DMS153 treated with DMSO at 0.1 percent for 48 hours (cell line): ENCODE measurements at regions not wholly inside any gene's neighbourhood (a gene's known extent, or its start where the extent isn't known, plus 50 kb on each side); places are given as distances from the start of the nearest gene placed in this dataset.
"Not testable (repeated sequence)": the region's sequence is repeated elsewhere in the genome, so short reads cannot be mapped to it uniquely, and the experiment has no call there.

Experiments
- DNase-seq: peaks from one replicate; lab custom pipeline; 2025; ENCODE audit not compliant: unreplicated experiment; lab: John Stamatoyannopoulos, UW

DNA sequence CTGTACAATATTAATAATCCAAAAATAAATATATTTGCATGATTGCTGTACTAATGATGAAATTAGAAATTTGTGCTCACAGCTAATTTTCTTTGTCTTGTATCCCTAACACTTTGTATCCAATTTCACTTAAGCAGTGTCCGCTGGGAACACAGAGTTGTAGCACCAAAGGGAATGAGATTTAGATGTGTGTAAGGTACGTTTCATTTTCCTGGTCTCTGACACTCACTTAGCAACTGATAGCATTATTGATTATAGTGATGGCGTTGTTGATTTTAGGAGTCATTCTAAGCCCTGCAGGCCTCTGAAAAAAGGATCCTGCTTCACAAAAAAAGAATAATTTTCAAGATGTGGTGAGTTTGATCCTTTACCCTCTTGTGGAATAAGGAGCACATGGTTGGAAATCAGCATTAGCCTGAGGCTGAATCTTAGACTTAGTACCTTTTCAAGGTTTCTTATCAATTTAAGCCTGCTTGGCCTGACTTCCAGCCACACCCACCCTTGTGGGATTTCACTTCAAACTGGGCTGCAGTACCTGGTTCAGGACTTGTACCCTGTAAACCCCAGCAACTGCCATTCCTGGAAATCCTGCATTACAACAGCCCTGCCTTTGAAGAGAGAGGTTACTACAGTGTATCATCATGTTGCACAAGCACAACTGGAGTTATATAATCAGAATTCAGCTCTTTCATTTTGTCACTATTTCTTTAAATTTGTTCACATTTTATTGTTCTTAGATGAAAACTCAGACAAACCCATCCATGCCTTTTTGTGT is 116.2 kb downstream of the RND3 start:
- no peak for DNase-seq

- no peak for DNase-seq
These were observed 116.9 kb downstream of the RND3 start for GRCh38 chr2:150370561-150370960.

DNA sequence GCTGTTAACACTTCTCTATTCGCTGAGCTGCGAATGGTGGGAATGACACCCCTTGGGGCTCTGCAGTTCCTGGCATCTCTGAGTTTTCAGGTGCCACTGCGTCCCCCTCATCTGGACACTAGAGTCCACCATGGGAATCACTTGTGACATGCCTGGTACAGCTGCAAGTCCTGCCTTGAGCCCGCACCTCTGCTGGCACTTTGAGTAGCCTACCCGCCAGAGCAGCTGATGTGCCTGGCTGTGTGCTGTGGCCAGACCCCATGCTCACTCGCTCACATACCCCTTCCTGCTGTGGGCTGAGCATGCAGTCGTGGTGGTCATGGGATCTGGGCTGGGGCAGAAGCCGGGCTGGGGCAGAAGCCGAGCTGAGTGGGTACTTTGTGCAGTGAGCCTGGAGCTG is 117.6 kb downstream of the RND3 start:
- no peak for DNase-seq

GRCh38 chr2:150358468-150358807 is 129.0 kb downstream of the RND3 start:
- no peak for DNase-seq

DNA sequence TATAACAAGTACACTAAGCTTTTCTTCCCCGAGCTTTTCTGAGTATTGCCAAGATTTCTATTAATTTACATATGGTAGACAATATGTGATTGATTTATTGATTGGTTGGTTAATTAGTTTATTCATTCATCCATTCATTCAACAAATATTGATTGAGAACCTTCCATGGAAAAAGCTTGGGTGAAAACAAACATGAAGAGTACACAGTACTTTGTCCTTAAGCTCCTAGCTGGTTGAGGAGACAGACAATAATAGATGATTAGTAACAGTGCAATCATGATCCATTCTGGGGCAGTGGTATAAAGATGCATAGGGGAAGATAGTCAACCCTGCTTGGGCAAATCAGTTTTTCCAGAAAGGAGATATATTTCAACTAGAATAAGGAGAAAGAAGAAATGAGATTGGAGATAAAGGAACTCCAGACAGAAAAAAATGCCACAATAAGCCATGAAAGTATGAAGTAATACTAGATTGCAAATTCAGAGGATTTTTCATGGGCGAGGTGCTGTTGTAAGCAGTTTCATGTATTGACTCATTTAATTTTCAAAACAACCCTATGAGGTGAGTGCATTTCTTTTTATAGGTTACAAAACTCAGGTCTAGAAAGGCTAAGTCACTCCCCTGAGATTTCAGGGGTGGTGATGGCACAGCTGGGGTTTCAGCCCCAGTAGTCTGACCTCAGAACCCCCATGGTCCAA is 129.5 kb downstream of the RND3 start:
- DNase-seq, result no peak

GRCh38 chr2:150355440-150355839 is 132.0 kb downstream of the RND3 start:
- DNase-seq, result no peak

DNA sequence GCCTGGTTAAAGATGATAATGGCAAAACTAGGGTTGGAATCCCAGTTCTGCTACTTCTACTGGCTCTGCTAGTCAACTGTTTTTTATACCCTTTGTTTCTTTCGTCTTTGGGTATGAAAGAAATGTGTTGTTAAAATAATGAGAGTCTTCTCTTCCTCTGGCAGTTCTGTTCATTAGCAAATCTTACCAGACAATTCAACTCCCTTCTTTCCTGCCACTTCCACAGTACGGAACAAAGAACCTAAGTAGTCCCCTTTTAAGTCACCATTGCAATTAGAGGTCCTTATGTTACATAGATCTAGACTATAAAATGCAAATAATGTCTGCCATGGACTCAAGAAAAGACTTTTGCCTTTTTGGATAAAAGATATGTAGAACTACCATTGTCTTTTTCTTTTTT is 134.1 kb downstream of the RND3 start:
- DNase-seq, result no peak

DNA sequence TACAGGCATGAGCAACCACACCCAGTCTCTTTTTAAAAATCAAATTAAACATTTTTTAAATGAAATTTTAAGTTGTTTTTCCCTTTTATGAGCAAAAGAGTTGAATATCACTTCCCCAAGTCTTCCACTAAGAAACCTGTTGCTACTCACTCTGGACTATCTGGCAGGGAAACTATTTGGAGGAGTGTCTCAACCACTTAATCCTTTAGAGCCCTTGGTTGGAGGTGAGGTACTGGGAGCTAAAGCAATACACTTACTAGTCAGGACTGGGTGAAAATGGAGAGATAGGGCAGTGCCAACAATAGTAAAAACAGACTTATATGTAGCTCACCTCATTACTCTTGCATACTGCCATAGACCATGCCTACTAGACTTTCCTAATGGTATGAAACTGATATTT is 135.5 kb downstream of the RND3 start:
- DNase-seq, result no peak

DNA sequence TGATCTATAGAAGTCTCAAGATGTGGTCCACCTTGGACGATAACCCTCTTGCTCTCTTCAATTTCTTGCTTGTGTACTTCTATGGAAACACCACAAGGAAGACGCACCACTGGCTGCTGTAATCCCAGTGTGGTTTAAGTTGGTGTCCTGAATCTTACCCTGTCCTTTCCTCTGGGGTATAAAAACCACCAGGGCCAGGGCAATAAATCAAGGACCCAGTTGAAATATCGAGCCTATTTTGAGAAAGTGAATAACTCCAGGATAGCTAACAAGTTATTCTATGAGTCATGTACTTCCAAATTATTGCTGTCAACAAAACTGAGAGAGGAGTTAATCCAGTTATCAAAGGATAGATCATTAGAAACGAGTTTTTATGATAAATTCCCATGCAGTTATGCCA is 137.0 kb downstream of the RND3 start:
- no peak for DNase-seq

DNA sequence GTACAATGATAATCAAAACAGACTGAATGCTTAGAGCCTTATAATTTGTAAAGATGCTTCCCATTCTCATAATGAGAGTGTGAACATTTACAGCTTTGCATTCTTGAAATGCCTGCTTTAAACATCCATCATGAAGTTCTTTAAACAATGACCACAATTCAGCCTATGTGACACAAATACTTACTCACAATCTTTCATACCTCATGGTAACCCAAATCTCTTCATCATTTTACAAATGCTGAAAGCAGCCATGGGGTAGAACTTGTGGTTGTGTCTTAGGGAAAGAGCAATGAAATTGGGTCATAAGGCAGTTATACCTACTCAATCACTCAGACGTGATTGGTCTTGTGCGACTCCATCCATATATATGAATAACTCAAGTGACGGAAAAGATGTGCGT is 140.7 kb downstream of the RND3 start:
- DNase-seq, result no peak

- no peak for DNase-seq
These were observed 145.3 kb downstream of the RND3 start for GRCh38 chr2:150341982-150342680.

- DNase-seq, result no peak
These were observed 147.5 kb downstream of the RND3 start for GRCh38 chr2:150339951-150340350.

DNA sequence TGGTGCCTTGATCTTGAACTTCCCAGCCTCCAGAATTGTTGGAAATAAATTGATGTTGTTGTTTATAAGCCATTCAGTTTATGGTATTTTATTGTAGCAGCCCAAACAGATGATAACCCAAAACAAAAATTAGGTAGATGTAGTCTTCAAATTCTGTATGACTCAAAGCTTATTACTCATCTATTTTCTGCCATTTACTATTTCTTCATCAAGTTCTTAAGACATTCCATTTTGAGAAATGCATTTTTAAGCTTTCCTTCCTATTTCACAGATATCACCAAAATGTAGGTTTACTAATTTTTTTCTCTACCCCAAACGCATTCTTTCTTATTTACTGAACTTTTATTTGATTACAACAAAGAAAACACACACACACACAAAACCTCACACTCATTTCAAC is 148.2 kb downstream of the RND3 start:
- no peak for DNase-seq

GRCh38 chr2:150335596-150335995 is 151.9 kb downstream of the RND3 start:
- no peak for DNase-seq

DNA sequence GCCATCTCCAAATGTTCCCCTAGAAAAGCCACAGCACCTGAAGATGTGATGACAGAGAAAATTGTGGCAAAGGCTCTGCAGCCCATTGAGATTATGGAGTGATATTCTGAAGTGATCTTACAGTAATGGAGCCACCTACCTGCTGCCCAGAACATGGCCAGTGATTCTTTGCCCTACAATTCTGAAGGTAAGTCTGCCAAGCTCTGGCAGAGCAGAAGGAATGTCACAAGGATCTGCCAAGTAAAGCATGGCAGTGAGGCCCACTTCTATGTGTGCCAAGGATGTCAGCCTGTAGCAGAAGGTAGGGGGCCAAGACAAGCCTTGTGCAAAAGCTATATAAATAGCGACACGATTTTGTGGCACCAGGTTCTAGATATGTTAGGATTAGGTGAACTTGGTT is 155.1 kb downstream of the RND3 start:
- no peak for DNase-seq

GRCh38 chr2:150327564-150328489 is 159.6 kb downstream of the RND3 start:
- no peak for DNase-seq

DNA sequence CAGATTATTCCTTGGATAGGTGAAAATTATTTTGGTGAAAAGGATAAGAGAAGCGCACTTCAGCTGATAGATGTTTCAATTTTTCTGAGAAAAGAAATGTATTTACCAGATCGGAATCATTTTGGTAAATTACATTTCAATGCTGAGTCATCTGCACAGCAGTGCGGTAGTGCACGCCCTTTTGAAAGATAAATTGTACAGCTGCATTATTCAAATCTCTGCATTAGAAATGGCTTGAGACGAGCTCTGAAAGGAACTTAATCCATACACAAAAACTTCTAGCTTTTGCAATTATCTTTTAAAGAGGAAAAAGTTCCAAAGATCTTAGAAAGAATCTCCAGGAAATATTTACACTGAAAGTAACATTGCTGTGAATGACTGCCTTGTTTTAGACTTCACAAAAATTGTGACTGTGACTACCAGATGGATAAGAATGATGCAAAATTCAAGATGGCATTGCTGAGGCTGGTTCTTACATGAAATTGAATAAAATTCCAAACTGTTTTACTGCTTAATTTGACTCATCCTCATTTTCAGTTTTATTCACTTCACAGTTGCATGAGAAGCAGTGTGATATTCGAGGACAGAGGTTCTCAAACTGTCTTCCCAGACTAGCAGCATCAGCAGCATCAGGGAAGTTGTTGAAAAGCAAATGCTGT is 161.7 kb downstream of the RND3 start:
- DNase-seq, result no peak

DNA sequence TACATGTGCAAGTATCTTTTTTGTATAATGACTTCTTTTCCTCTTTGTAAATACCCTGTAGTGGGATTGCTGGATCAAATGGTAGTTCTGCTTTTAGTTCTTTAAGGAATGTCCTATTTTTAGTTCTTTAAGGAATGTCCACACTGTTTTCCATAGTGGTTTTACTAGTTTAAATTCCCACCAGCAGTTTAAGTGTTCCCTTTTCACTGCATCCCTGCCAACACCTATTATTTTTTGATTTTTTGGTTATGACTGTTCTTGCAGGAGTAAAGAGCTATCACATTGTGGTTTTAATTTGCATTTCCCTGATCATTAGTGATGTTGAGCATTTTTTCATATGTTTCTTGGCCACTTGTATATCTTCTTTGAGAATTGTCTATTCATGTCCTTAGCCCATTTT is 164.4 kb downstream of the RND3 start:
- DNase-seq, result not testable (repeated sequence)

DNA sequence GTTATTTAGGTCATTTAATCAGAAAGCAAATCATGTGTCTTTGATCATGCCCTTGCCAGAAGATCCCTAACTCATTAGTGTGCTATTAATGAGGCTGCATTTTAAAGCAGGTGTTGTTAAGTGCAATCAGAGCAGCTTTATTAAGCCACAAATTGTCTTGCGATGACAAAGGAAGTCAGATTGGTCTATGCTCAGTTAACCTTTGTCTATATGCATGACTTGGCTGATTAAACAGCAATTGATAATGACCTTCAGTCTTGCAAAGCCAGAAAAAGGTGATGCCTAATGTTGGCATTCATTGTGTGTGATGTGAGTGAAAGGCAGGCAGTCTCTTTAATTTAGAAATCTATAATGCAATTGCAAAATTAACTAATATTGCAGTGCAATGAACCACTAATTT is 166.9 kb downstream of the RND3 start:
- DNase-seq, result no peak

GRCh38 chr2:150319658-150320555 is 167.6 kb downstream of the RND3 start:
- no peak for DNase-seq
